Natural killer cell (primary cell): ENCODE measurements at regions not wholly inside any gene's neighbourhood (a gene's known extent, or its start where the extent isn't known, plus 50 kb on each side); places are given as distances from the start of the nearest gene placed in this dataset.

Source experiments
- ATAC-seq, 3 donors: fragments of 150-1000 bp in 2 of 3; fragments of 200-7000 bp in 1 of 3; cut with Tn5 transposase; 1 replicate in 1 of 3; 2 replicates in 2 of 3; pipeline ENCODE4 v1.10.0; 2021; ENCODE audit warnings: mild to moderate bottlenecking in 2 of 3, moderate library complexity in 2 of 3
- DNase-seq, 2 donors: peaks; one replicate each; pipeline versions ENCODE4 v3.0.0 to v3.0.0-alpha.2; 2013 to 2021; ENCODE audit warnings: mixed read lengths in 1 of 2
- H3K27ac ChIP-seq: one replicate; pipeline ENCODE4 v1.5.1; 2013; ENCODE audit warnings: mild to moderate bottlenecking, low read length
- H3K27me3 ChIP-seq: one replicate; pipeline ENCODE4 v1.6.1; 2013; ENCODE audit warnings: low read length; ENCODE audit not compliant: control insufficient read depth, insufficient read depth
- H3K36me3 ChIP-seq: one replicate; pipeline ENCODE4 v1.6.1; 2013; ENCODE audit warnings: low read length; ENCODE audit not compliant: control insufficient read depth, insufficient read depth
- H3K4me1 ChIP-seq: one replicate; pipeline ENCODE4 v1.6.1; 2013; ENCODE audit warnings: low read length; ENCODE audit not compliant: control insufficient read depth, insufficient read depth
- H3K4me3 ChIP-seq: one replicate; pipeline ENCODE4 v1.5.1; 2013; ENCODE audit warnings: low read length
- H3K9me3 ChIP-seq: one replicate; pipeline ENCODE4 v1.6.1; 2013; ENCODE audit warnings: low read length; ENCODE audit not compliant: control insufficient read depth, insufficient read depth
- H3K27ac Mint-ChIP-seq, 2 donors: one replicate each; pipeline ENCODE4 v1.8.0; 2022; ENCODE audit warnings: mild to moderate bottlenecking in 2 of 2, mixed read lengths in 2 of 2, moderate library complexity in 1 of 2
- H3K27me3 Mint-ChIP-seq, 2 donors: one replicate each; pipeline ENCODE4 v1.8.0; 2022; ENCODE audit warnings: low read depth in 2 of 2, mixed read lengths in 2 of 2
- H3K36me3 Mint-ChIP-seq: one replicate; pipeline ENCODE4 v1.8.0; 2022; ENCODE audit warnings: mixed read lengths
- H3K4me1 Mint-ChIP-seq, 2 donors: one replicate each; pipeline ENCODE4 v1.8.0; 2022; ENCODE audit warnings: mixed read lengths in 2 of 2
- H3K4me3 Mint-ChIP-seq: one replicate; pipeline ENCODE4 v1.8.0; 2022; ENCODE audit warnings: mild to moderate bottlenecking, moderate library complexity, mixed read lengths
- H3K9me3 Mint-ChIP-seq, 2 donors: one replicate each; pipeline ENCODE4 v1.8.0; 2022; ENCODE audit warnings: mixed read lengths in 2 of 2
- CTCF ChIP-seq: fragments of 200-600 bp; IDR thresholded peaks from one replicate; pipeline ENCODE4 v1.8.0; 2022; ENCODE audit warnings: antibody characterized with exemption
- WGBS: methylation state at CpG from one replicate; pipeline ENCODE4 v1.1.7; 2013; ENCODE audit warnings: missing lambda C conversion rate; ENCODE audit not compliant: insufficient coverage; 5-methylcytosine and 5-hydroxymethylcytosine counted together
- intact Hi-C: fragments of 100-400 bp; cut with micrococcal nuclease; formaldehyde crosslinking; loops from one replicate; pipeline ENCODE4 v1.14.2; 2022

GRCh38 chr13:85262499-85262898 is 536.7 kb downstream of the SLITRK6 start:
- intact Hi-C loops, result no loop called here
- Histone ChIP-seq H3K27ac (no peak overlapping the region), H3K27me3 (no peaks in the 10 kb centered on the region), H3K4me1 (no peaks in the 10 kb centered on the region), H3K36me3 (no peaks in the 10 kb centered on the region), H3K4me3 (no peak overlapping the region), H3K9me3 (peaks cover 5% of the 10 kb centered on the region)
- Mint-ChIP-seq H3K9me3 (peaks cover 7 to 20% of the 10 kb centered on the region in 2 donors), H3K27me3 (no peaks in the 10 kb centered on the region), H3K4me3 (no peak overlapping the region), H3K27ac (no peak overlapping the region), H3K4me1 (no peaks in the 10 kb centered on the region), H3K36me3 (no peaks in the 10 kb centered on the region)
- TF ChIP-seq CTCF, result no peak
- ATAC-seq (no peak), DNase-seq (no peak)
- 100% methylated on average over 1 of the region's 2 CpGs for WGBS

- H3K4me3 Mint-ChIP-seq, result no peak overlapping the region
These were observed 537.4 kb downstream of the SLITRK6 start for GRCh38 chr13:85261757-85262346.

GRCh38 chr13:85260896-85261295 is 538.3 kb downstream of the SLITRK6 start:
- H3K4me3 ChIP-seq, result no peak overlapping the region
- H3K9me3 ChIP-seq, result peaks cover 2% of the 10 kb centered on the region
- ATAC-seq (no peak), DNase-seq (no peak)
- intact Hi-C loops, result no loop called here
- no peak overlapping the region for H3K4me3 Mint-ChIP-seq
- WGBS, result 100% methylated on average over 1 of the region's 1 CpG
- no peaks in the 10 kb centered on the region for H3K4me1 ChIP-seq
- no peaks in the 10 kb centered on the region for H3K36me3 Mint-ChIP-seq
- peaks cover 4 to 27% of the 10 kb centered on the region in 2 donors for H3K9me3 Mint-ChIP-seq
- no peaks in the 10 kb centered on the region for H3K27me3 ChIP-seq
- no peak for TF ChIP-seq CTCF
- H3K27ac Mint-ChIP-seq, result no peak overlapping the region
- no peaks in the 10 kb centered on the region for H3K36me3 ChIP-seq
- no peak overlapping the region for H3K27ac ChIP-seq
- H3K4me1 Mint-ChIP-seq, result no peaks in the 10 kb centered on the region
- H3K27me3 Mint-ChIP-seq, result no peaks in the 10 kb centered on the region

More at GRCh38 chr13:85261757-85262346, 537.4 kb downstream of the SLITRK6 start:
- H3K36me3 Mint-ChIP-seq, result no peaks in the 10 kb centered on the region
- H3K9me3 ChIP-seq, result peaks cover 5% of the 10 kb centered on the region
- no peaks in the 10 kb centered on the region for H3K27me3 Mint-ChIP-seq
- no peaks in the 10 kb centered on the region for H3K27me3 ChIP-seq
- intact Hi-C loops, result no loop called here
- DNase-seq (no peak), ATAC-seq (no peak)
- no peak for TF ChIP-seq CTCF
- H3K4me3 ChIP-seq, result no peak overlapping the region
- H3K4me1 Mint-ChIP-seq, result no peaks in the 10 kb centered on the region
- no peak overlapping the region for H3K27ac Mint-ChIP-seq
- peaks cover 5 to 20% of the 10 kb centered on the region in 2 donors for H3K9me3 Mint-ChIP-seq
- no CpG with 5 or more reads among the region's 1 CpG for whole genome bisulfite sequencing
- H3K27ac ChIP-seq, result no peak overlapping the region
- no peaks in the 10 kb centered on the region for H3K4me1 ChIP-seq
- no peaks in the 10 kb centered on the region for H3K36me3 ChIP-seq

GRCh38 chr13:85255978-85256377 is 543.2 kb downstream of the SLITRK6 start:
- Histone ChIP-seq H3K4me1 (no peaks in the 10 kb centered on the region), H3K36me3 (no peaks in the 10 kb centered on the region), H3K4me3 (no peak overlapping the region), H3K27me3 (no peaks in the 10 kb centered on the region), H3K27ac (no peak overlapping the region), H3K9me3 (no peaks in the 10 kb centered on the region)
- no peak for TF ChIP-seq CTCF
- WGBS, result 71% methylated on average over 2 of the region's 2 CpGs
- no peaks in the 10 kb centered on the region for H3K36me3 Mint-ChIP-seq
- DNase-seq, result no peak
- no peaks in the 10 kb centered on the region for H3K4me1 Mint-ChIP-seq
- H3K27ac Mint-ChIP-seq, result no peak overlapping the region
- H3K27me3 Mint-ChIP-seq, result no peaks in the 10 kb centered on the region
- H3K4me3 Mint-ChIP-seq, result no peak overlapping the region
- peaks cover 8 to 21% of the 10 kb centered on the region in 2 donors for H3K9me3 Mint-ChIP-seq
- no peak for ATAC-seq
- intact Hi-C loops, result no loop called here
